HCT116 (cell line): ENCODE measurements at regions not wholly inside any gene's neighbourhood (a gene's known extent, or its start where the extent isn't known, plus 50 kb on each side); places are given as distances from the start of the nearest gene placed in this dataset.
"Not testable (repeated sequence)": the region's sequence is repeated elsewhere in the genome, so short reads cannot be mapped to it uniquely, and the experiment has no call there.

Experiments
- CEBPB ChIP-seq: IDR thresholded peaks from 2 replicates; pipeline ENCODE4 v1.6.1; 2012; ENCODE audit warnings: low read depth
- CTCF ChIP-seq, 3 experiments: fragments of 200-600 bp in 1 of 3; sonication (generic) in 1 of 3; IDR thresholded peaks in 2 of 3; conservative IDR thresholded peaks in 1 of 3; 2 replicates each; pipeline ENCODE4 v1.5.1; 2012 to 2017; ENCODE audit warnings: low read depth in 2 of 3, low read length in 2 of 3, antibody characterized with exemption in 1 of 3, borderline replicate concordance in 1 of 3, control low read depth in 1 of 3, mild to moderate bottlenecking in 1 of 3, mixed read lengths in 1 of 3, mixed run types in 1 of 3, moderate library complexity in 1 of 3; ENCODE audit not compliant: insufficient read depth in 1 of 3
- POLR2A ChIP-seq: IDR thresholded peaks from 2 replicates; pipeline ENCODE4 v1.7.0; 2011; ENCODE audit warnings: borderline replicate concordance; ENCODE audit not compliant: insufficient read depth, insufficient read length; ENCODE audit errors: extremely low read depth
- POLR2AphosphoS5 ChIP-seq: IDR thresholded peaks from 2 replicates; pipeline ENCODE4 v1.6.1; 2011; ENCODE audit warnings: mild to moderate bottlenecking, low read depth, low read length, moderate library complexity
- REST ChIP-seq: IDR thresholded peaks from 2 replicates; pipeline ENCODE4 v1.6.1; 2012; ENCODE audit warnings: low read depth
- YY1 ChIP-seq: IDR thresholded peaks from 2 replicates; pipeline ENCODE4 v1.6.1; 2011; ENCODE audit warnings: low read length, low read depth, moderate library complexity, mild to moderate bottlenecking; ENCODE audit not compliant: insufficient replicate concordance; ENCODE audit errors: extremely low read depth
- ZFX ChIP-seq: fragments of 450-650 bp; IDR thresholded peaks from 2 replicates; pipeline ENCODE4 v1.6.1; 2017

- not testable (repeated sequence) for TF ChIP-seq POLR2A; CTCF (IDR thresholded peaks at IDR 0.05 in 2 of 3, conservative IDR thresholded peaks at IDR 0.05 in 1 of 3; ENCODE audit: borderline replicate concordance in 1 of 3, insufficient read depth in 1 of 3, low read depth in 2 of 3, low read length in 2 of 3); POLR2AphosphoS5; REST; ZFX; YY1; CEBPB
Observed at GRCh38 chr10:61003069-61003468, 59.1 kb upstream of the RHOBTB1 start.
